HG03378 (cell line): ENCODE measurements at regions not wholly inside any gene's neighbourhood (a gene's known extent, or its start where the extent isn't known, plus 50 kb on each side); places are given as distances from the start of the nearest gene placed in this dataset.

Source experiments
- ATAC-seq: cut with Tn5 transposase; IDR thresholded peaks from one replicate; pipeline ENCODE4 v1.9.1; 2021; ENCODE audit warnings: mild to moderate bottlenecking, moderate library complexity; ENCODE audit not compliant: unreplicated experiment

DNA sequence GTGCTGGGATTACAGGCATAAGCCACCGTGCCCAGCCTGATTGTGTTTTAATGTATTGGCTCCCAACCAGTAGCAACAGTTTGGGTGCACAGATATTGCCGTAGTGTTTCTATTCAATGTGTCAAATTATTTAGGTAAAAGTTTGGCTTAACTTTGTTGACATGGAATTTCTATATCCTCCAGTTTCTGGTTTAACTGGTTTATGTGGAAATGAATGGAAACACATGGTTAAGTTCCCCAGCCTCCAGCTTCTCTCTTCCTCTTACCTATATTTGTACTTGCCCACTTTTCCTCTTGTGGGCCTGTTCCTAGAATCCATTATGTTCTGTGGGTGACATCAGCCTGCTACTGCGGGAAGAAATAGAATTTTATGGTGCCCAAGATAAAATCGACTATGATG is 53.9 kb upstream of the ESR1 start:
- no peak for ATAC-seq

DNA sequence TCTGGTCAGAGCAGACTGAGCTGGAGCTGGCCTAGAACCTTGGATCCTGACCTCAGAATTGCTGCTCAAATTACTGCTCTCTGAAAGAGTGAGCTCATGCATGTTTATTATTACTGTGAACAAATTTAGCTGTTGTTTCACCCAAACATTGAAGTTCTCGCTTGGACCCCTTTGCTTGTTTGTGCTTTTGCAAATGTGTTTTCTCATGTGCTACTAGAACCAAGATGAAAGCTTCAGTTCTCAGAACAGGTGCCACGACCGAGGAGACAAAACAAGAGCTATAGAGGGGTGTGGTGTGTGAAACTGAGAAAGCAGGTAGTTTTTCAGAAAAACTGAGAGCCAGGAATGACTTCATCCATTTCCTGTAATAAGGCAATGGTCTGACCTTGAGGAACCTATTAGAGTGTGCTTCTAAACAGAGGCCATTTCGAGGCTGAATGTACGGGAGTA is 50.0 kb upstream of the ESR1 start:
- peak; percentile 98 for ATAC-seq
